ENCODE measurements at regions not wholly inside any gene's neighbourhood (a gene's known extent, or its start where the extent isn't known, plus 50 kb on each side); places are given as distances from the start of the nearest gene placed in this dataset.

- BruUV-seq (replicated peaks): no TSS peak
- H3K4me3 ChIP-seq: no peak overlapping the region
- no peaks in the 10 kb centered on the region for H3K4me1 ChIP-seq (replicated peaks in 1 of 2; ENCODE audit: control insufficient read depth in 2 of 2, insufficient read depth in 2 of 2, low read length in 2 of 2)
- no peaks in the 10 kb centered on the region for H3K36me3 ChIP-seq (ENCODE audit: control insufficient read depth, insufficient read depth, low read length)
- H2AFZ ChIP-seq (ENCODE audit: low read depth, low read length): no peak overlapping the region
- no peaks in the 10 kb centered on the region for H4K20me1 ChIP-seq (replicated peaks; ENCODE audit: control insufficient read depth, insufficient read depth, low read length)
- intact Hi-C loops (cut with micrococcal nuclease) (no loop called here), in situ Hi-C loops (cut with MboI) (no loop called here)
- H3K9ac ChIP-seq (ENCODE audit: insufficient read depth in 1 of 2, low read depth in 2 of 2, low read length in 2 of 2): no peak overlapping the region
- CTCF ChIA-PET (ENCODE audit: low intra/inter-chr PET ratio): no interaction called here
- TF ChIP-seq NR4A1 (CRISPR knock-in tag; IDR thresholded peaks at IDR 0.05): no peak
- no peak for TF ChIP-seq NR4A1 (tag; IDR thresholded peaks at IDR 0.05)
- TF ChIP-seq RBM39 (optimal IDR thresholded peaks at IDR 0.05; ENCODE audit: low read depth, low read length): no peak
- no peak for TF ChIP-seq ZNF324 (CRISPR knock-in tag; IDR thresholded peaks at IDR 0.05)
- TF ChIP-seq PHB2 (IDR thresholded peaks at IDR 0.05; ENCODE audit: low read depth): no peak
- no peak for TF ChIP-seq ZNF165 (CRISPR knock-in tag; IDR thresholded peaks at IDR 0.05; ENCODE audit: borderline replicate concordance)
- TF ChIP-seq, protein P1, sequence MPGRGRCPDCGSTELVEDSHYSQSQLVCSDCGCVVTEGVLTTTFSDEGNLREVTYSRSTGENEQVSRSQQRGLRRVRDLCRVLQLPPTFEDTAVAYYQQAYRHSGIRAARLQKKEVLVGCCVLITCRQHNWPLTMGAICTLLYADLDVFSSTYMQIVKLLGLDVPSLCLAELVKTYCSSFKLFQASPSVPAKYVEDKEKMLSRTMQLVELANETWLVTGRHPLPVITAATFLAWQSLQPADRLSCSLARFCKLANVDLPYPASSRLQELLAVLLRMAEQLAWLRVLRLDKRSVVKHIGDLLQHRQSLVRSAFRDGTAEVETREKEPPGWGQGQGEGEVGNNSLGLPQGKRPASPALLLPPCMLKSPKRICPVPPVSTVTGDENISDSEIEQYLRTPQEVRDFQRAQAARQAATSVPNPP (IDR thresholded peaks at IDR 0.05; ENCODE audit: borderline replicate concordance, insufficient read depth, insufficient read length): no peak
- no peak for TF ChIP-seq CREBBP (IDR thresholded peaks at IDR 0.05; ENCODE audit: low read depth, low read length)
- no peak for TF ChIP-seq SNIP1 (IDR thresholded peaks at IDR 0.05; ENCODE audit: low read depth)
- TF ChIP-seq HINFP (tag; conservative IDR thresholded peaks at IDR 0.05; ENCODE audit: low read depth): no peak
- no peak for TF ChIP-seq PTTG1 (tag; IDR thresholded peaks at IDR 0.05; ENCODE audit: low read depth)
- no peak for TF ChIP-seq ZNF589 (CRISPR knock-in tag; IDR thresholded peaks at IDR 0.05; ENCODE audit: low read depth)
- TF ChIP-seq ZNF316 (IDR thresholded peaks at IDR 0.05): no peak
- TF ChIP-seq BCL6 (CRISPR knock-in tag; IDR thresholded peaks at IDR 0.05): no peak
- no peak for TF ChIP-seq C11orf30 (IDR thresholded peaks at IDR 0.05; ENCODE audit: low read depth)
- TF ChIP-seq SMARCA4 (IDR thresholded peaks at IDR 0.05): no peak
- TF ChIP-seq NCOA2 (IDR thresholded peaks at IDR 0.05; ENCODE audit: partially characterized antibody in 2 of 2): no peak
- no peak for TF ChIP-seq YBX1 (IDR thresholded peaks at IDR 0.05)
- no peak for TF ChIP-seq ZNF76 (CRISPR knock-in tag; IDR thresholded peaks at IDR 0.05; ENCODE audit: borderline replicate concordance)
- H3K9me3 ChIP-seq (replicated peaks; ENCODE audit: control insufficient read depth, insufficient read depth, low read depth, low read length): no peaks in the 10 kb centered on the region; the same call in 1 of the 2 replicates
- DNase-seq (ENCODE audit: extremely low read depth in 1 of 4, low spot score in 3 of 4) (no peak), FAIRE-seq (no peak), ATAC-seq (no peak)
- no peak overlapping the region for H3K4me2 ChIP-seq (ENCODE audit: insufficient read depth, low read length)
- no peaks in the 10 kb centered on the region for H3K27me3 ChIP-seq (ENCODE audit: control insufficient read depth in 2 of 2, insufficient read depth in 2 of 2, low read length in 2 of 2)
- POLR2A ChIA-PET: no interaction called here
- WGBS (ENCODE audit: insufficient coverage, low coverage, missing lambda C conversion rate): 41% methylated on average over 2 of the region's 2 CpGs
- no peaks in the 10 kb centered on the region for H3K9me1 ChIP-seq (ENCODE audit: control insufficient read depth, insufficient read depth, low read length)
- no peak overlapping the region for H3K27ac ChIP-seq (ENCODE audit: extremely low read depth, low read depth, low read length)
- H3K79me2 ChIP-seq (ENCODE audit: control insufficient read depth, insufficient read depth, low read length): no peaks in the 10 kb centered on the region
These were observed 283.6 kb upstream of the RPS23 start for GRCh38 chr5:82561797-82562196.
